HG02884 (cell line): ENCODE measurements at regions not wholly inside any gene's neighbourhood (a gene's known extent, or its start where the extent isn't known, plus 50 kb on each side); places are given as distances from the start of the nearest gene placed in this dataset.
"Not testable (repeated sequence)": the region's sequence is repeated elsewhere in the genome, so short reads cannot be mapped to it uniquely, and the experiment has no call there.

Source experiments
- ATAC-seq: cut with Tn5 transposase; IDR thresholded peaks from one replicate; pipeline ENCODE4 v1.9.1; 2021; ENCODE audit warnings: mild to moderate bottlenecking, moderate library complexity; ENCODE audit not compliant: unreplicated experiment

DNA sequence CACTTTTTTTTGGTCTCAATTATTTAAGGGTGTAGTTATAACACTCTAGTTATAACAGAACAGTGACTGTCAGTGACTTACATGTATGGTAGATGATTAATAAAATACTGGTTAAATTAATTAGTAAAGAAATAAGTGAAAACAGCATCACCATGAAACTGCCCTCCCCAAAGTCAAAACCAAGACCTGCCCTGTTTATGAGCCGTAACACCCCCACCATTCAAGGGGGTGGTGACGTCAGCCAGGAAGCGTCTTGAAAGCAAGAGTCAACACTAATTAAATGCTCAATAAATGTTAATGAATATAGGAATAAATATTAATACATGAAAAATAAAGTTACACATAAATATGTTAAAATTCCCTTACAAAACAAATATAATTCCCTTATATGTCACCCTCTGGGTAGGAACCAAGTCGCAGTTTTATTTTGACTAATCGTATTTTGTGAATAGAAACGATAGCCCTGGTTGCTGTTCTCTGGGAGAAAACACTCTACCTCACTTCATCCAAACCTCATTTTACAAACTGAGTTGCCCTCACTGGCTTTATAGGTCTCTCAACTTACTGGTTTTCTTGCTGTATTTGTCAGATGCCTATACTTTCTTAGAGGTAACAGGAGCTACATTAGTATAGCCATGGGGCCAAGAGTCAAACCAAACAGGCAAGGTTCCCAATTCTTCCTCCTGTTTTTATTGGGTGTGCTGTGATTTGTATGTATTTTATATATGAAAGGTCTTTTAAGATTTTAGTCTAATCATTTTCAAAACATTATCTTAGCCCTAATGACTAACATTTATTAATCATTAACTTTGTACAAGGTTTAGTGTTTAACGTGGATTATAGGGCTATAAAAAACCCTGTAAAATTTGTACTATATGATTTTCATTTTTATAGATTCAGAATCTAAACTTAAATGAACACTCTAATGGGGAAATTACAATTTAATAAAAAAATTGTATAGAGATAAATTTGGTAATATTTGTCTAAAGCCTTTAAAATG, 227.9 kb upstream of the IRAK1BP1 start:
- no peak for ATAC-seq

DNA sequence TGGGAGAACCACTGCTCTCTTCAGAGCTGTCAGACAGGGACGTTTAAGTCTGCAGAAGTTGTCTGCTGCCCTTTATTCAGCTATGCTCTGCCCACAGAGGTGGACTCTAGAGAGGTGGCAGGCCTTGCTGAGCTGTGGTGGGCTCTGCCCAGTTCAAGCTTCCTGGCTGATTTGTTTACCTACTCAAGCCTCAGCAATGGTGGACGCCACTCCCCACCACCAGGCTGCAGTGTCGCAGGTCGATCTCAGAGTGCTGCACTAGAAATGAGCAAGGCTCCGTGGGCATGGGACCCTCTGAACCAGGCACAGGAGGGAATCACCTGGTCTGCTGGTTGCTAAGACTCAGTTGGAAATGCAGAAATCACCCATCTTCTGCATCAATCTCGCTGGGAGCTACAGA, 223.4 kb upstream of the IRAK1BP1 start:
- ATAC-seq = not testable (repeated sequence)

DNA sequence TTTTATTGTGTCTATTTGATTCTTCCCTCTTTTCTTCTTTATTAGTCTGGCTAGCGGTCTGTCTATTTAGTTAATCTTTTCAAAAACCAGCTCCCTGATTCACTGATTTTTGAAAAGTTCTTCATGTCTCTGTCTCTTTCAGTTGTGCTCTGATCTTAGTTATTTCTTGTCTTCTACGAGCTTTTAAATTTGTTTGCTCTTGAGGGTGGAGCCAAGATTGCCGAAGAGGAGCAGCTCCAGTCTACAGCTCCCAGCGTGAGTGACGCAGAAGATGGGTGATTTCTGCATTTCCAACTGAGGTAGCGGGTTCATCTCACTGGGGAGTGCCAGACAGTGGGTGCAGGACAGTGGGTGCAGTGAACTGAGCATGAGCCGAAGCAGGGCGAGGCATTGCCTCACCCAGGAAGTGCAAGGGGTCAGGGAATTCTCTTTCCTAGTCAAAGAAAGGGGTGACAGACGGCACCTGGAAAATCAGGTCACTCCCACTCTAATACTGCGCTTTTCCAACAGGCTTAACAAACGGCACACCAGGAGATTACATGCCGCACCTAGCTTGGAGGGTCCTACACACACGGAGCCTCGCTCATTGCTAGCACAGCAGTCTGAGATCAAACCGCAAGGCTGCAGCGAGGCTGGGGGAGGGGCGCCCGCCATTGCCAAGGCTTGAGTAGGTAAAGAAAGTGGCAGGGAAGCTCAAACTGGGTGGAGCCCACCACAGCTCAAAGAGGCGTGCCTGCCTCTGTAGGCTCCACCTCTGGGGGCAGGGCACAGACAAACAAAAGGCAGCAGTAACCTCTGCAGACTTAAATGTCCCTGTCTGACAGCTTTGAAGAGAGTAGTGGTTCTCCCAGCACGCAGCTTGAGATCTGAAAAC, 220.6 kb upstream of the IRAK1BP1 start:
- ATAC-seq = not testable (repeated sequence)

DNA sequence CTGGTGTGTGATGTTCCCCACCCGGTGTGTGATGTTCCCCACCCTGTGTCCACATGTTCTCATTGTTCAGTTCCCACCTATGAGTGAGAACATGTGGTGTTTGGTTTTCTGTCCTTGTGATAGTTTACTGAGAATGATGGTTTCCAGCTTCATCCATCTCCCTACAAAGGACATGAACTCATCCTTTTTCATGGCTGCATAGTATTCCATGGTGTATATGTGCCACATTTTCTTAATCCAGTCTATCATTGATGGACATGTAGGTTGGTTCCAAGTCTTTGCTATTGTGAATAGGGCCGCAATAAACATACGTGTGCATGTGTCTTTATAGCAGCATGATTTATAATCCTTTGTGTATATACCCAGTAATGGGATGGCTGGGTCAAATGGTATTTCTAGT, 201.5 kb upstream of the IRAK1BP1 start:
- ATAC-seq = not testable (repeated sequence)

DNA sequence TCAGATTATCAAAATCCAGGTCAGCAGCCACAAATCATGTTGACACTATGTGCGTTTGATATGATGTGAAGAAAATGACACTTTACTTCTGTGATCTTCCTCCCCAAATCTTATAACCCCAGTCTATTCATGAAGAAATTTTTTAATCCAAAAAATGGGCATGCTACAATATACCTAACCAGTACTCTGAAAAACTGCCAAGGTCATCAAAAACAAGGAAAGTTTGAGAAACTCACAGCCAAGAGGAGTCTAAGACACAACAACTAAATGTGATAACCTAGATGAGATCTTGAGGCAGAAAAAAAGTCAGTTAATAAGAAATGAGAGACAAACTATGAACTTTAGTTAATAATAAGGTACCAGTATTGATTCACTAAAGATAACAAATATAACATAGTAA, 200.6 kb upstream of the IRAK1BP1 start:
- no peak for ATAC-seq

DNA sequence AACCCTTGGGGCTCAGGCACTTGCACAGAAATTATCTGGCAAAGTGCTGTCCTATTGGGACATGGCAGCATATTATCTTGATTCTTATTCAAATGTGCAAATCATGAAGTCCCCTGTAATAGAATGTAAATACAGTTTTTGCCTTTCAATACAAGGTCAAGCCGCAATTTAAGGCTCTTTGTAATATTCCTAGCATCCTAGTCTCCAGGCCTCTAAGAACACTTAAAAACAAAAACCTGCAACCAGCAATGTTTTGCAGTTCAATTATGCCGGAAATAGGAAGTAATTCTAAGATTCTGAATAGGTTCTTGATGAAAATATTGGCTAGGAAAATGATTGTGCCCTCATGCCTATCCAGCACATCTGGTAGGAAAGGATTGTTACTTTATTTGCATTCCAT, 197.2 kb upstream of the IRAK1BP1 start:
- no peak for ATAC-seq

DNA sequence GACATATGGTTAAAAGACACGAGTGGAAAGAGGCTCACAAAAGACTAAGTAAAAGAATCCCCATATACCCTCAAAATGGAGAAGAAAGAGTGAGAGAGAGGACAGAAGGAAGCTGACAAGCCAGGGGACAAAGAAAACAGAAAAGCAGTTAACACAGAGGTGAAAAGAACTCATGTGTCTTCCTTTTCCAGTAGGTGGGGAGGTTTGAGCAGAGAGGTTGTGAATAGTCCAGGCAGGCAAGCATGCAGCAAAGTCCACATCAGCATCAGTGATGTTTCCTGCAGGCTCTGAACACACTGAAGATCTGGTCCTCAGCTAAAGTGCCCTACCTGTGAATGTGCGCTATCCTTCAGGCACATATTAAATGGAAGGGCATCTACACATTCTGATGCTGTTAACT, 196.5 kb upstream of the IRAK1BP1 start:
- ATAC-seq = no peak

DNA sequence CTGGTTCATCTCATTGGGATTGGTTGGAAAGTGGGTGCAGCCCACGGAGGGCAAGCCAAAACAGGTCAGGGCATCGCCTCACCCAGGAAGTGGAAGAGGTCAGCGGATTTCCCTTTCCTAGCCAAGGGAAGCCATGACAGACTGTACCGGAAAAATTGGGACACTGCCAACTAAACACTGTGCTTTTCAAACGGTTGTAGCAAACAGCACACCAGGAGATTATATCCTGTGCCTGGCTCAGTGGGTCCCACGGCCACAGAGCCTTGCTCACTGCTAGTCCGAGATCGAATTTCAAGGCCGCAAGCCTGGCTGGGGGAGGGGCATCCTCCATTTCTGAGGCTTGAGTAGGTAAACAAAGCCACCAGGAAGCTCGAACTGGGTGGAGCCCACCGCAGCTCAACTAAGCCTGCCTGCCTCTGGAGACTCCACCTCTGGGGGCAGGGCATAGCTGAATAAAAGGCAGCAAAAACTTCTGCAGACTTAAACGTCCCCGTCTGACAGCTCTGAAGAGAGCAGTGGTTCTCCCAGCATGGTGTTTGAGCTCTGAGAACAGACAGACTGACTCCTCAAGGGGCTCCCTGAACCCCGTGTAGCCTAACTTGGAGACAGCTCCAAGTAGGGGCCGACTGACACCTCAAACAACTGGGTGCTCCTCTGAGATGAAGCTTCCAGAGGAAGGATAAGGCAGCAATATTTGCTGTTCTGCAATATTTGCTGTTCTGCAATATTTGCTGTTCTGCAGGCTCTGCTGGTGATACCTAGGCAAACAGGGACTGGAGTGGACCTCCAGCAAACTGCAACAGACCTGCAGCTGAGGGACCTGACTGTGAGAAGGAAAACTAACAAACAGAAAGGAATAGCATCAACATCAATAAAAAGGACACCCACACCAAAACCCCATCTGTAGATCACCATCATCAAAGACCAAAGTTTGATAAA, 191.0 kb upstream of the IRAK1BP1 start:
- ATAC-seq = not testable (repeated sequence)

DNA sequence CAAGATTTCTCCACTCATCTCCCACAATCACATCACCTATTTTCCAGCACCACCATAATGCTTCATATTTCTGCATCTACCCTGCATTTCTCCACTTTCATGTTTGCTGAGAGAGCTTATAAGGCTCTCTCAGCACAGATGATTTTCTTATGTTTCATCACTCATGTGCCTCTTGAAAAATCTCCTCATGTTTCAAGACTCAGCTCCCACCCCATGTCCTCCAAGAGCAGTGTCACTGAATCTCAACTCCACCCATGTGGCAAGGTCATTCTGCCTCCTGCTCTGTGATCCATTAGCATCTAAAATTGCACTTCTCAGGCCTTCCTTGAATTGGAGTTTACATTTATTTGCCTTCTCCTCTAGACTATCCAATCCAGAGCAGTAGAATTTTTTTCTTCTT, 178.7 kb upstream of the IRAK1BP1 start:
- ATAC-seq = no peak

DNA sequence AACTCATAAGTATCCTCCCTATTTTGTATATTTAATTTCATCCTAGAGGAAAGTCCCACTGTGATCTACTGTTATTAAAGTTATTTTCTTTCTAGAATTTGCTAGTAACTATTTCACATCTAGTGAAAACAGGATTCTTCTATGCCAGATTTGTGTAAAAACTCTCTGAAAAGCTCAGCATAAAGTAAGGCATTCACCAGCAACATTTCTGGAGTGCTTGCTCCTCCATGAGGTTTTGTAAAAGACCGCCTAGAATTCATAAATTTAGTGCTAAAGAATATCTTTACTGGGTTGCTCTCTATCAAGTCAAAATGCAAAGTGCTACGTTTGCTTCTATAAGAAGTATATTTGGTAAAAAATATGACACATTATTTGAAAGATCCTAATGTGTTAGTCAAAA, 173.5 kb upstream of the IRAK1BP1 start:
- ATAC-seq = no peak

DNA sequence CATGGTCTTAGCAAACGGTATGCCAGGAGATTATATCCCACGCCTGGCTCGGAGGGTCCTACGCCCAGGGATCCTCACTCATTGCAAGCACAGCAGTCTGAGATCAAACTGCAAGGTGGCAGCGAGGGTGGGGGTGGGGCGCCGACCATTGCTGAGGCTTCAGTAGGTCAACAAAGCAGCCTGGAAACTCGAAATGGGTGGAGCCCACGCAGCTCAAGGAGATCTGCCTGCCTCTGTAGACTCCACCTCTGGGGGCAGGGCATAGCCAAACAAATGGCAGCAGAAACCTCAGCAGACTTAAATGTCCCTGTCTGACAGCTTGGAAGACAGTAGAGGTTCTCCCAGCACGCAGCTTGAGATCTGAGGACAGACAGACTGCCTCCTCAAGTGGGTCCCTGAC, 172.7 kb upstream of the IRAK1BP1 start:
- not testable (repeated sequence) for ATAC-seq

DNA sequence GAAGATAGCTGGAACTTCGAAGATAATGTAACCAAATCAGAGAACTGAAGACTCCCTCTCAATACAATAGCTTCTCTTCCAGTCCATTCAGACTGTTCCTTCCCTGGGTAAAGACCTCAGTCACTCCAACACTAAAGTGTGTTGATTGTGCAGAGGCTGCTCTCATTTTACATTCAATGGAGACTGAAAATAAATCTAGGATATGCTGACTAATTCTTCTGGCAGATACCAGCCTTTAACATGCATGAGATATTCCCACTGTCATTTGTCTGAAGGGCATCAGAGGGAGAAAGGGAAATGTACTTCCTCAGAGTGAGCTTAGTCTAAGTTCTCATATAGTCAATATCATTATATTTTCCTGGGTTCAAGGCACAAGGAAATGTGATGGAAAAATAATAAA, 166.4 kb upstream of the IRAK1BP1 start:
- no peak for ATAC-seq

DNA sequence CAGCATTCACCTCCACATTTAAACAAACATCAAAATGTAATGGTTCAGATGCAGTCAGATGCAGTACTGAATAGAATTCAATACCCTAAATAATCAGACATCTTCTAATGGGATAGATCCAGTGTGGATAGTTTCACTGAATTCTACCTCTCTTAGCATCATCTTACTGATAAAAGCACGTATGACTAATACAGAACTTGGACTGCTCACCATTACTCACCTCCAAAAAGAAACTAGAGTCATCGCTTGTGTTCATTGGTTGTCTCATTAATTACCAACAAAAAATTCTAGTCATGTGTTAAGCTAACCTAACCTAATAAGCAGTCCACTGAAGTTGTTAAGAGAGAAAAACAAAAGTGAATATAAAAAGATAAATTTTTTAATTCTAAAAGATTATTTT, 165.9 kb upstream of the IRAK1BP1 start:
- ATAC-seq = no peak

DNA sequence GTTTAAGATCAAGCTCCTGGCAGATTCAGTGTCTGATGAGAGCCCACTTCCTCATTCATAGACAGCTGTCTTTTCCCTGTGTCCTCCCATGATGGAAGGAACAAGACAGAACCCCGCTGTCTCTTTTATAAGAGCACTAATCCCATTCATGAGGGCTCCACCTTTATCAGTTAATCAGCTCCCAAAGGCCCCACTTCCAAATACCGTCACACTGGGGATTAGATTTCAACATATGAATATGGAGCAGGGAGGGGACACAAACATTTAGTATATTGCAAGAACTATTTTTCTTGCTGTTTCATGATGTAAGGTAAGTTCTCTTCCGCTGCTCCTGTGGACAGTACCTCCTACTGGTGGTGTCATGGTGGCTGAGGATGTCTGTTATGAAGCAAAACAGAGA, 158.3 kb upstream of the IRAK1BP1 start:
- ATAC-seq = no peak

DNA sequence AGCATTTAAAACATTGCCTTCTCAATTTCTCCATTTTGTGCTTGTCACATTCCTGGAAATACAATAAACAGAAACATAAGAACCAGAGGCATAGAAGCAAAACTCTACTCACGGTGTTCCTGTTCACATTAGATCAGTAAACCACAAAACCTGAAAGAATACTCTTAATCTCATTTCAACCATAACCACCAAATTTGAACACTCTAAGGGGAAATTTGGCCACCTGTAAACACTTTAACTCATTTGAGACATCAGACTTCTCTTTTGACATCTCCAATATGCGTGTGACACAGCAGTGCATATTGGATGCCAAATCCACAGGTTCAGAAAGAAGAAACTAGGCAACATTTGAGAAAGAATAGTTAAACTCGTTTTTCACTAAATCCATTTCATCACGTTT, 153.8 kb upstream of the IRAK1BP1 start:
- no peak for ATAC-seq

DNA sequence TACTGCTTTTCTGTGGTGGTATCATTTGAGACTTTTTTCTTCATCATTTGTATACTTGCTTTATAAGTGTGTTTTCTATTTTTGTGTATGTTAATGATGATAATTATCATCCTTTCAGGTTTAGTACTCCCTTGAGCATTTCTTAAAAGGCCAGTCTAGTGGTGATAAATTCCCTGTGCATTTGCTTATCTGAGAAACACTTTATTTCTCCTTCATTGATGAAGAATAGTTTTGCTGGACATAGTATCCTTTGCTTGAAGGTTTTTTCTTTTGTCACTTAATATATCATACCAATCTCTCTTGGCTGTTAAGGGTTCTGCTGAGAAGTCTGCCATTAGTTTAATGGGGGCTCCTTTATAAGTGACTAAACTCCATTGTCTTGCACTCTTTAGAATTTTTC, 123.2 kb upstream of the IRAK1BP1 start:
- ATAC-seq = no peak

DNA sequence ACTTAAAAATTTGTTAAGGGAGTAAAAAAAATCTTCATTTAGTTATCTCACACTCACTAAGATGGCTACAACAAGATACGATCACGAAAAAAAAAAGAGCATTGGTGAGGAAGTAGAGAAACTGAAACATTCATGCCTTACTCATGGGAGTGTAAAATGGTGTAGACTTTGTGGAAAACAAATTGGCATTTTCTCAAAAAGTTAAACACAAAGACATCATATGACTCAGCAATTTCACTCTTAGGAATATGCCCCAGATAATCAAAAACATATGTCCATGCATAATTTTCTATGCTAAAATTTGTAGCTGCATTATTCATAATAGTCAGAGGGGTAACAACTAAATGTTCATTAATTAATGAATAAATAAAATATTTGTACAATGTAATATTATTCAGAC, 120.9 kb upstream of the IRAK1BP1 start:
- no peak for ATAC-seq

DNA sequence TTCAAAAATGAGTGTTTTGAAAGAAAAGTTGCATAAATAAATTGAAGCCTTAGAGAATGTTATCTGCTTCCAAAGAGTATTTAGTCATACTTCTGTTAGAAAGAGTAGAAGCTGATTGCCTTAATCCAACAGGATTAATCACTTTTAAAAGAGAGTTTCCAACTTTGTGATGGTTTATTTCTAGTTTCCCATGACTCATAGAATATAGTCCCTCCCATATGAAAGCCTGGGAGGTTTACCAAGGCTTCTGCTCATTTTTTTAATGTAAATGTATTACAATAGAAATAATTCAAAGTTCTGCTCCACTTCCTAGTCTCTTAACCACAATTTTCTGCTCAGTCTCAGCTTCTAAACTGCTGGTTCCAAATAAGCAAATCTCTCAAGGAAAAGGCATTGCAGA, 118.0 kb upstream of the IRAK1BP1 start:
- ATAC-seq = no peak

DNA sequence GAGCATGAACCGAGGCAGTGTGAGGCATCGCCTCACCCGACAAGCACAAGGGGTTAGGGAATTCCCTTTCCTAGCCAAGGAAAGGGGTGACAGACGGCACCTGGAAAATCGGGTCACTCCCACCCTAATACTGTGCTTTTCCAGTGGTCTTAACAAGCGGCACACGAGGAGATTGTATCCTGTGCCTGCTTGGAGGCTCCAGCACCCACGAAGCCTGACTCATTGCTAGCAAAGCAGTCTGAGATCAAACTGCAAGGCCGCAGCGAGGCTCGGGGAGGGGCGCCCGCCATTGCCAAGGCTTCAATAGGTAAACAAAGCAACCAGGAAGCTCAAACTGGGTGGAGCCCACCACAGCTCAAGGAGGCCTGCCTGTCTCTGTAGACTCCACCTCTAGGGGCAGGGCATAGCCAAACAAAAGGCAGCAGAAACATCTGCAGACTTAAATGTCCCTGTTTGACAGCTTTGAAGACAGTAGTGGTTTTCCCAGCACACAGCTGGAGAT, 109.0 kb upstream of the IRAK1BP1 start:
- not testable (repeated sequence) for ATAC-seq

DNA sequence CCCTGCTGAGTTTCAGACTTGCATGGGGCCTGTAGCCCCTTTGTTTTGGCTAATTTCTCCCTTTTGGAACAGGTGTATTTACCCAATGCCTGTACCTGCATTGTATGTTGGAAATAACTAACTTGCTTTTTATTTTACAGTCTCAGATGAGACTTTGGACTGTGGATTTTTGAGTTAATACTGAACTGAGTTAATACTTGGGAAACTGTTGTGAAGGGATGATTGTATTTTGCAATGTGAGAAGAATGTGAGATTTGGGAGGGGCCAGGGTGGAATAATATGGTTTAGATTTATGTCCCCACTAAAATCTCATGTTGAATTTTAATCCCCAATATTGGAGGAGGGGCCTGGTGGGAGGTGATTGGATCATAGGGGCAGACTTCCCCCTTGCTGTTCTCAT, 99.1 kb upstream of the IRAK1BP1 start:
- no peak for ATAC-seq
